Stimulated activated CD4-positive, alpha-beta T cell treated with anti-CD3 and anti-CD28 coated beads, Interleukin-4, amount 100 ng/mL, for 24 hours (primary cell): ENCODE measurements at regions not wholly inside any gene's neighbourhood (a gene's known extent, or its start where the extent isn't known, plus 50 kb on each side); places are given as distances from the start of the nearest gene placed in this dataset.

Experiments used
- DNase-seq: peaks from one replicate; pipeline ENCODE4 v3.0.0-alpha.2; 2020

- no peak for DNase-seq
These were observed 214.9 kb downstream of the GASK1B start for GRCh38 chr4:157957905-157958304.

GRCh38 chr4:157942017-157942416 is 230.8 kb downstream of the GASK1B start:
- no peak for DNase-seq

- DNase-seq = no peak
These were observed 238.7 kb downstream of the GASK1B start for GRCh38 chr4:157934151-157934550.

- DNase-seq = no peak
These were observed 239.9 kb downstream of the GASK1B start for GRCh38 chr4:157932936-157933335.

GRCh38 chr4:157929486-157929885 is 243.3 kb downstream of the GASK1B start:
- DNase-seq = no peak

GRCh38 chr4:157918036-157918832 is 254.6 kb downstream of the GASK1B start:
- no peak for DNase-seq

GRCh38 chr4:157912212-157912611 is 260.6 kb downstream of the GASK1B start:
- no peak for DNase-seq

GRCh38 chr4:157911662-157912061 is 261.2 kb downstream of the GASK1B start:
- no peak for DNase-seq

- no peak for DNase-seq
These were observed 264.1 kb downstream of the GASK1B start for GRCh38 chr4:157908691-157909090.

GRCh38 chr4:157908031-157908430 is 264.8 kb downstream of the GASK1B start:
- DNase-seq = no peak

GRCh38 chr4:157907226-157907946 is 265.4 kb downstream of the GASK1B start:
- no peak for DNase-seq

- DNase-seq = no peak
These were observed 273.8 kb downstream of the GASK1B start for GRCh38 chr4:157898836-157899605.

GRCh38 chr4:157897855-157898370 is 274.9 kb downstream of the GASK1B start:
- no peak for DNase-seq

- DNase-seq = no peak
These were observed 276.1 kb downstream of the GASK1B start for GRCh38 chr4:157896726-157897125.

GRCh38 chr4:157895205-157895604 is 277.6 kb downstream of the GASK1B start:
- no peak for DNase-seq

- DNase-seq = no peak
These were observed 283.0 kb downstream of the GASK1B start for GRCh38 chr4:157889788-157890187.

GRCh38 chr4:157888281-157888680 is 284.5 kb downstream of the GASK1B start:
- no peak for DNase-seq

GRCh38 chr4:157887316-157887715 is 285.5 kb downstream of the GASK1B start:
- no peak for DNase-seq

GRCh38 chr4:157886645-157887044 is 286.2 kb downstream of the GASK1B start:
- no peak for DNase-seq

GRCh38 chr4:157885811-157886210 is 287.0 kb downstream of the GASK1B start:
- no peak for DNase-seq

- DNase-seq = no peak
These were observed 289.9 kb downstream of the GASK1B start for GRCh38 chr4:157882901-157883300.

- DNase-seq = no peak
These were observed 292.1 kb downstream of the GASK1B start for GRCh38 chr4:157880761-157881160.

GRCh38 chr4:157854819-157855218 is 318.0 kb downstream of the GASK1B start:
- DNase-seq = no peak
